Endothelial cell of umbilical vein (primary cell): ENCODE measurements at regions not wholly inside any gene's neighbourhood (a gene's known extent, or its start where the extent isn't known, plus 50 kb on each side); places are given as distances from the start of the nearest gene placed in this dataset.

ENCODE experiments used
- BruUV-seq: library from RNA; stranded (reverse); fragments of 400-500 nt; replicated peaks from 2 replicates; lab custom pipeline; 2021; lab: Mats Ljungman, UMichigan
- CTCF ChIA-PET: fragments of 300-600, 350-600 bp; sonication (Branson Sonifier 250); formaldehyde crosslinking; loops from one replicate; lab custom pipeline; 2021; ENCODE audit warnings: antibody characterized with exemption, inconsistent platforms; lab: Charles Lee
- POLR2A ChIA-PET: fragments of 300-600, 350-600 bp; sonication (Branson Sonifier 250); formaldehyde crosslinking; loops from one replicate; lab custom pipeline; 2021; ENCODE audit warnings: antibody characterized with exemption, inconsistent platforms; lab: Charles Lee
- DNase-seq: peaks from one replicate; pipeline ENCODE4 v3.0.0-alpha.2; 2011; ENCODE audit warnings: low read depth, low spot score
- FAIRE-seq: peaks from 2 replicates; lab custom pipeline; 2011; peaks lifted over from hg19 to GRCh38; lab: Jason Lieb, UNC
- H2AFZ ChIP-seq: 2 replicates; pipeline ENCODE4 v1.6.0; 2012; ENCODE audit warnings: low read depth, low read length, control low read depth, inconsistent platforms
- H3K27ac ChIP-seq: 2 replicates; pipeline ENCODE4 v1.5.1; 2011; ENCODE audit warnings: low read depth, mild to moderate bottlenecking, control low read depth, low read length, moderate library complexity; ENCODE audit not compliant: insufficient read depth
- H3K27me3 ChIP-seq, 2 experiments: 2 replicates each; pipeline versions ENCODE4 v1.6.0 to v1.6.1; 2011; ENCODE audit warnings: low read length in 2 of 2, mixed read lengths in 1 of 2; ENCODE audit not compliant: control insufficient read depth in 2 of 2, insufficient read depth in 2 of 2
- H3K36me3 ChIP-seq, 2 experiments: 2 replicates in 1 of 2; 3 replicates in 1 of 2; pipeline ENCODE4 v1.5.1; 2011; ENCODE audit warnings: low read length in 2 of 2, mild to moderate bottlenecking in 1 of 2, moderate library complexity in 1 of 2; ENCODE audit not compliant: control insufficient read depth in 2 of 2, insufficient read depth in 2 of 2; ENCODE audit errors: extremely low read depth in 1 of 2
- H3K4me1 ChIP-seq: 3 replicates; pipeline ENCODE4 v1.5.1; 2011; ENCODE audit warnings: mild to moderate bottlenecking, low read length; ENCODE audit not compliant: control insufficient read depth, insufficient read depth; ENCODE audit errors: extremely low read depth
- H3K4me2 ChIP-seq: 2 replicates; pipeline ENCODE4 v1.6.1; 2011; ENCODE audit warnings: low read length, control low read depth, mixed read lengths; ENCODE audit not compliant: insufficient read depth
- H3K4me3 ChIP-seq, 3 experiments: fragments of 200-600 bp in 1 of 3; sonication (generic), shearing (Covaris generic) in 1 of 3; replicated peaks in 1 of 3; 2 replicates each; pipeline ENCODE4 v1.5.1; 2011 to 2016; ENCODE audit warnings: control low read depth in 3 of 3, low read length in 3 of 3, mild to moderate bottlenecking in 2 of 3, inconsistent platforms in 1 of 3, low read depth in 1 of 3, moderate library complexity in 1 of 3; ENCODE audit not compliant: insufficient read depth in 1 of 3
- H3K79me2 ChIP-seq: 2 replicates; pipeline ENCODE4 v1.6.0; 2012; ENCODE audit warnings: low read length, inconsistent platforms; ENCODE audit not compliant: control insufficient read depth, insufficient read depth
- H3K9ac ChIP-seq: replicated peaks from 2 replicates; pipeline ENCODE3; 2011; ENCODE audit warnings: low read length, control low read depth; ENCODE audit not compliant: insufficient read depth; ENCODE audit errors: extremely low read depth
- H3K9me1 ChIP-seq: replicated peaks from 3 replicates; pipeline ENCODE4 v1.6.0; 2011; ENCODE audit warnings: mild to moderate bottlenecking, low read length; ENCODE audit not compliant: control insufficient read depth, insufficient read depth; ENCODE audit errors: extremely low read depth
- H3K9me3 ChIP-seq: replicated peaks from 2 replicates; pipeline ENCODE4 v1.5.1; 2012; ENCODE audit warnings: low read length, inconsistent platforms; ENCODE audit not compliant: control insufficient read depth, insufficient read depth
- H4K20me1 ChIP-seq: replicated peaks from 2 replicates; pipeline ENCODE3; 2011; ENCODE audit warnings: mild to moderate bottlenecking, low read length; ENCODE audit not compliant: control insufficient read depth, insufficient read depth; ENCODE audit errors: extremely low read depth
- CTCF ChIP-seq, 2 donors: IDR thresholded peaks; 1 replicate in 1 of 2; 2 replicates in 1 of 2; pipeline ENCODE4 v1.5.1; 2011; ENCODE audit warnings: low read length in 2 of 2, mild to moderate bottlenecking in 2 of 2, moderate library complexity in 2 of 2, control low read depth in 1 of 2, inconsistent platforms in 1 of 2, low read depth in 1 of 2; ENCODE audit not compliant: insufficient read depth in 1 of 2; ENCODE audit errors: extremely low read depth in 1 of 2
- EZH2 ChIP-seq: IDR thresholded peaks from 2 replicates; pipeline ENCODE4 v1.6.1; 2012; ENCODE audit warnings: borderline replicate concordance, low read depth, mild to moderate bottlenecking, moderate library complexity, low read length, inconsistent platforms; ENCODE audit not compliant: severe bottlenecking
- FOS ChIP-seq: IDR thresholded peaks from 2 replicates; pipeline ENCODE4 v1.6.1; 2011; ENCODE audit warnings: mild to moderate bottlenecking, low read length, moderate library complexity, borderline replicate concordance; ENCODE audit not compliant: insufficient read depth
- GATA2 ChIP-seq: IDR thresholded peaks from 2 replicates; pipeline ENCODE4 v1.7.0; 2011; ENCODE audit warnings: low read depth, mild to moderate bottlenecking, moderate library complexity, mixed read lengths, low read length; ENCODE audit not compliant: insufficient read length, insufficient read depth
- JUN ChIP-seq: IDR thresholded peaks from 2 replicates; pipeline ENCODE4 v1.6.1; 2011; ENCODE audit warnings: borderline replicate concordance, low read depth; ENCODE audit not compliant: insufficient read length, insufficient read depth
- MAX ChIP-seq: IDR thresholded peaks from 2 replicates; pipeline ENCODE4 v1.6.1; 2011; ENCODE audit not compliant: insufficient read depth, insufficient read length
- MYC ChIP-seq: IDR thresholded peaks from one replicate; pipeline ENCODE4 v1.6.1; 2011; ENCODE audit warnings: mild to moderate bottlenecking, low read depth, low read length
- POLR2A ChIP-seq: IDR thresholded peaks from 2 replicates; pipeline ENCODE4 v1.6.1; 2012; ENCODE audit warnings: low read depth, mild to moderate bottlenecking, control low read depth, low read length
- dilution Hi-C: fragments of 300-500 bp; cut with MboI; formaldehyde crosslinking; loops from one replicate; pipeline ENCODE4 v1.15.0; 2019; ENCODE audit warnings: low sequenced_read_pairs; ENCODE audit not compliant: extremely low pct_ligation_motif_present
- intact Hi-C: fragments of 100-400 bp; cut with micrococcal nuclease; formaldehyde crosslinking; loops from one replicate; pipeline ENCODE4 v1.10.0; 2022

GRCh38 chr3:148262980-148263379 lies 434.7 kb upstream of the AGTR1 start:
- no peak overlapping the region for H3K9ac ChIP-seq
- no peak overlapping the region for H2AFZ ChIP-seq
- ChIA-PET POLR2A (no interaction called here), CTCF (no interaction called here)
- no peaks in the 10 kb centered on the region for H3K9me1 ChIP-seq
- H3K4me2 ChIP-seq, result no peak overlapping the region
- dilution Hi-C loops (no loop called here), intact Hi-C loops (no loop called here)
- BruUV-seq, result no TSS peak
- H3K79me2 ChIP-seq, result no peaks in the 10 kb centered on the region
- H3K4me1 ChIP-seq, result no peaks in the 10 kb centered on the region
- no peaks in the 10 kb centered on the region for H4K20me1 ChIP-seq
- no peaks in the 10 kb centered on the region for H3K36me3 ChIP-seq
- no peaks in the 10 kb centered on the region for H3K9me3 ChIP-seq
- FAIRE-seq, result no peak
- no peak overlapping the region for H3K4me3 ChIP-seq
- no peaks in the 10 kb centered on the region for H3K27me3 ChIP-seq
- DNase-seq, result no peak
- no peak overlapping the region for H3K27ac ChIP-seq
- TF ChIP-seq GATA2, result no peak

- Histone ChIP-seq H3K27me3 (no peaks in the 10 kb centered on the region), H3K9me3 (no peaks in the 10 kb centered on the region), H3K27ac (no peak overlapping the region), H3K79me2 (no peaks in the 10 kb centered on the region), H3K4me3 (no peak overlapping the region), H4K20me1 (no peaks in the 10 kb centered on the region), H3K9me1 (no peaks in the 10 kb centered on the region), H2AFZ (no peak overlapping the region), H3K36me3 (no peaks in the 10 kb centered on the region), H3K4me2 (no peak overlapping the region), H3K9ac (no peak overlapping the region), H3K4me1 (no peaks in the 10 kb centered on the region)
- dilution Hi-C loops, result no loop called here
- TF ChIP-seq EZH2 (no peak), GATA2 (no peak), JUN (no peak), MYC (no peak), MAX (no peak), FOS (no peak), POLR2A (no peak), CTCF (IDR thresholded peaks at IDR 0.05; ENCODE audit: extremely low read depth in 1 of 2, insufficient read depth in 1 of 2, low read depth in 1 of 2, low read length in 2 of 2) (no peak)
- no peak for FAIRE-seq
- intact Hi-C loops, result no loop called here
- ChIA-PET POLR2A (no interaction called here), CTCF (no interaction called here)
- no TSS peak for BruUV-seq
- DNase-seq, result no peak
Observed at GRCh38 chr3:148265841-148266240, 431.9 kb upstream of the AGTR1 start.
